Activated CD4-positive, CD25-positive, alpha-beta regulatory T cell treated with anti-CD3 and anti-CD28 coated beads, Interleukin-2, amount 50 U/mL, for 24 hours (primary cell): ENCODE measurements at regions not wholly inside any gene's neighbourhood (a gene's known extent, or its start where the extent isn't known, plus 50 kb on each side); places are given as distances from the start of the nearest gene placed in this dataset.

Source experiments
- ATAC-seq, 2 donors: fragments of 150-1000 bp; cut with Tn5 transposase; one replicate each; pipeline ENCODE4 v1.10.0; 2021; ENCODE audit warnings: mild to moderate bottlenecking in 1 of 2, moderate library complexity in 1 of 2

DNA sequence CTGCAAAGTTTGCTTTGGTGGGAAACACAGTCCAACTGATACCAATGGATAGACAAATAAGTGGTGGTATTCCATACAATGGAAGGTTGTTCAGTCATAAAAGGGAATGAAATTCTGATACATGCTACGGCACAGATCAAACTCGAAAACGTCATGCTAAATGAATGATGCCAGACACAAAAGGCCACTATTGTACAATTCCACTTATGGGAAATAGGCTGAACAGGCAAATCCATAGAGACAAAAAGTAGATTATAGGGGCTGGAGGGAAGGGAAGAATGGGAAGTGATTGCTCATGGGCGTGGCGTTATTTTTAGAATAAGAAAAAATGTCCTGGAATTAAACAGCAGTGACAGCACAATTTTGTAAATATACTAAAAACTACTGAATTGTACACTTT lies 66.0 kb upstream of the FOXK1 start:
- ATAC-seq: no peak

DNA sequence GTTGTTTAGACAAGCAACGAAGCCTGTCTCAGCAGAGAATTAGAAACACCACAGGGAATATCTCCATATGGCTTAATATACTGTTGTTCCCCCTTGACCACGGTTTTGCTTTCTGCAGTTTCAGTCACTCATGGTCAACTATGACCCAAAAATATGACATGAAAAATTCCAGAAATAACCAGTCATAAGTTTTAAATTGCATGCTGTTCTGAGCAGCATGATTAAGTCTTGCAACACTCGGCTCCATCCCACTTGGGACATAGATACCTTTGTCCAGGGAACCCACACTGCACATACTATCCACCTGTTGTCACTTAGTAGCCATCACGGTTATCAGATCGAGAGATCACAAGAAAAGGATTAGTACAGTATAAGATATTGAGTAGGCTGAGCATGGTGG lies 60.7 kb upstream of the FOXK1 start:
- no peak for ATAC-seq

DNA sequence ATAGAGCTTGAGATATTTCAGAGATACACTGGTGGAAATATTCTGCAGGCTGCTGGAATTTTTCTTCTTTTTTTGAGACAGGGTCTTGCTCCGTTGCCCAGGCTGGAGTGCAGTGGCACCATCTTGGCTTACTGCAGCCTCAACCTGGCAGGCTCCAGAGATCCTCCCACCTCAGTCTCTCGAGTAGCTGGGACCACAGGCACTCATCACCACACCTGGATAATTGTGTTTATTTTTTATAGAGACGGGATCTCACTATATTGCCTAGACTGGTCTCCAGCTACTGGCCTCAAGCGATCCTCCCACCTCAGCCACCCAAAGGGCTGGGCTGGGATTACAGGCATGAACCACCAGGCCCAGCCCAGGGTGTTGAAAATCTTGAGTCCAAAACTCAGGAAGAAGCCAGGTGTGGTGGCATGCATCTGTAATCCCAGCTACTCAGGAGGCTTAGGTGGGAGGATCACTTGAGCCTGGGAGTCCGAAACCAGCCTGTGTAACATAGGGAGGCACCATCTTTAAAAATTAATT lies 55.7 kb upstream of the FOXK1 start:
- ATAC-seq: no peak

DNA sequence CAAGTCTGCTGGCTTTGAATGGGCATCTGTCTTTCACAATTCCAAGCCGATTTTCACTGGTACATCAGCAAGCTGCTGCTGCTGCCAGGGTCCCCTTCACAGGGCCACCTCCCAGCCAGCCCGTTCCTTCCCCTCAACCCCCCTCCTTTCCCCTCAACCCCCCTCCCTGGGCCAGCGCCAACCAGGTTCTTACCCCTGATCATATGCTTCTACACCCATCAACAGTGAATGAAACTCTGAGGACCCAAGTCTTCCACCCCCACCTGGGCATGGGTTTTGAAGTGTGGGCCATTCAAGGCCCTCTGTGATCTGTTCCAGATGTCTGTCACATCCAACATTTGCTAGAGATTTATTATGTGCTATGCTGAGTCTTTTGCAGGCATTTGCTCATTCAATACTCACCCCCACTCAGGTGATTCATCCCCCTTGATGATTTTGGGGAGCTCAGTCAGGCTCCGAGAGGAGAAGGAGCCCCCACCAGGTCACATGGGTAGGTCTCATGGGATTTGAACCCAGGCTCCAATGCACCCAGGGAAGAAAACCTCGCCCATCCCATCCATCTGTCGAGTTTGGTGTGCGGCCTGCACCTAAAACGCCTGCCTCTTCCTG lies 52.7 kb upstream of the FOXK1 start:
- ATAC-seq: no peak

DNA sequence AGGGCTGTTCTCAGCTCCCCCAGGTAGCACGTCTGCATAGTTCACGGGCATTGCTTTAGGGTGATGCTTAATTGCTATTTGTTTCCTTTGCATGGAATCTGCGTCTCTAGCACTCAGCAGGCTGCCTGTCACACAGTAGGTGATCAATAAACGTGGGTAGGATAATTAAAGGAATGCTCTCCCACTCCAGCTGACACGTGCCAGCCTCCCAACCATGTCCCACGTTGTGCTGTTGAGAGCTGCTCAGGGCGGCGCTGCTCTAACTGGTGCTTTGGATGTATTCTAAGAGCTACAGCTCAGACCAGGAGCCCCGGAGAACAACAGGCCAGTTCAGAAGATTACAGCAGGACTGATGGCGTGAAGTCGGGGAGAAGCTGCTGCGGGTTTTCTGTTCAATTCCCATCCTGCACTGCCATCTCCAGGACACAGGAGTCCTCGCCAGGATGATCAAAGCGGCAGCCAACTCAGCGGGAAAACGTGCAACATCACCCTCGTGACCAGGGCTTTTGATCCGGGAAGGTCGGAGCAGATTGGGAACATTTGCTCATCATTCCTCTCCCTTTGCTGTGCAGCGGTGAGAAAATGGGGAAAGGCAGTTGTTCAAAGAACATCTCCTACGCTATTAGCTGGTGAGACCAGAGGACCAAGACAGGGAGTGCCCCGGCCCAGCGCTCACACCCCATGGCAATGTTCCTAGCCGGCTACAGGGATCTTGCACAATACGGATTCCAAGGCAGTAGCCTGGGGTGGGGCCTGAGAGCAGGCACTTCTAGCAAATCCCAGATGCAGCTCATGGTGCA lies 50.5 kb upstream of the FOXK1 start:
- no peak for ATAC-seq
